GM12878 (cell line): ENCODE measurements at regions not wholly inside any gene's neighbourhood (a gene's known extent, or its start where the extent isn't known, plus 50 kb on each side); places are given as distances from the start of the nearest gene placed in this dataset.

Experiments
- ATAC-seq: fragments of 200-7000 bp; cut with Tn5 transposase; 3 replicates; pipeline ENCODE4 v1.9.1; 2020; ENCODE audit warnings: mild to moderate bottlenecking, moderate library complexity
- BruUV-seq: library from RNA; stranded (reverse); fragments of 400-500 nt; replicated peaks from 2 replicates; lab custom pipeline; 2021; lab: Mats Ljungman, UMichigan
- CTCF ChIA-PET: fragments of 300-600 bp; sonication (Branson Sonifier 250); formaldehyde crosslinking; extraction: SDS; loops from one replicate; lab custom pipeline; 2021; ENCODE audit warnings: inconsistent platforms; lab: Yijun Ruan, JAX
- POLR2A ChIA-PET: fragments of 350-600 bp; formaldehyde crosslinking; extraction: SDS; loops from one replicate; lab custom pipeline; 2021; ENCODE audit warnings: inconsistent platforms; lab: Charles Lee
- RAD21 ChIA-PET: fragments of 300-600 bp; sonication (Branson Sonifier 250); formaldehyde crosslinking; loops from one replicate; lab custom pipeline; 2023; ENCODE audit warnings: antibody characterized with exemption; ENCODE audit not compliant: unreplicated experiment; lab: Charles Lee
- SMC1A ChIA-PET: fragments of 300-600 bp; sonication (Branson Sonifier 250); formaldehyde crosslinking; loops from one replicate; lab custom pipeline; 2023; ENCODE audit not compliant: unreplicated experiment, uncharacterized antibody; lab: Charles Lee
- DNase-seq: peaks from one replicate; pipeline ENCODE4 v3.0.0-alpha.2; 2011; ENCODE audit warnings: low read depth, low spot score
- FAIRE-seq: peaks from 3 replicates; lab custom pipeline; 2011; peaks lifted over from hg19 to GRCh38; lab: Jason Lieb, UNC
- H2AFZ ChIP-seq: 2 replicates; pipeline ENCODE4 v1.6.0; 2011; ENCODE audit warnings: low read depth, low read length, control low read depth; ENCODE audit not compliant: control insufficient read depth
- H3K27ac ChIP-seq: 2 replicates; pipeline ENCODE4 v1.5.1; 2011; ENCODE audit warnings: control low read depth; ENCODE audit not compliant: control insufficient read depth, insufficient read depth
- H3K27me3 ChIP-seq, 2 experiments: replicated peaks in 1 of 2; 2 replicates each; pipeline versions ENCODE4 v1.6.0 to v1.6.1; 2011; ENCODE audit warnings: low read length in 1 of 2; ENCODE audit not compliant: control insufficient read depth in 2 of 2, insufficient read depth in 2 of 2
- H3K36me3 ChIP-seq, 2 experiments: 2 replicates each; pipeline ENCODE4 v1.5.1; 2011; ENCODE audit warnings: low read length in 1 of 2; ENCODE audit not compliant: control insufficient read depth in 2 of 2, insufficient read depth in 2 of 2
- H3K4me1 ChIP-seq: 2 replicates; pipeline ENCODE4 v1.6.1; 2011; ENCODE audit warnings: mild to moderate bottlenecking, low read length, moderate library complexity, mixed read lengths; ENCODE audit not compliant: control insufficient read depth, insufficient read depth
- H3K4me2 ChIP-seq: 2 replicates; pipeline ENCODE4 v1.6.0; 2011; ENCODE audit warnings: control low read depth; ENCODE audit not compliant: control insufficient read depth, insufficient read depth
- H3K4me3 ChIP-seq: fragments of 200-600 bp; sonication (generic); 2 replicates; pipeline ENCODE4 v1.5.1; 2016
- H3K79me2 ChIP-seq: 2 replicates; pipeline ENCODE4 v1.6.0; 2011; ENCODE audit warnings: low read length; ENCODE audit not compliant: control insufficient read depth, insufficient read depth
- H3K9ac ChIP-seq: 2 replicates; pipeline ENCODE4 v1.8.0; 2011; ENCODE audit warnings: low read length, control low read depth, mixed read lengths; ENCODE audit not compliant: control insufficient read depth, insufficient read depth
- H3K9me3 ChIP-seq: replicated peaks from 3 replicates; pipeline ENCODE4 v1.5.1; 2011; ENCODE audit warnings: mild to moderate bottlenecking, low read length; ENCODE audit not compliant: control insufficient read depth, insufficient read depth
- H4K20me1 ChIP-seq: 2 replicates; pipeline ENCODE4 v1.6.0; 2011; ENCODE audit not compliant: control insufficient read depth, insufficient read depth
- CEBPZ ChIP-seq: fragments of 150-350 bp; IDR thresholded peaks from 2 replicates; pipeline ENCODE4 v1.6.1; 2016; ENCODE audit warnings: low read depth, low read length
- EED ChIP-seq: sonication (generic); IDR thresholded peaks from 2 replicates; pipeline ENCODE4 v1.6.1; 2016; ENCODE audit warnings: antibody characterized with exemption, low read depth
- EGR1 ChIP-seq, 2 experiments: IDR thresholded peaks; 1 replicate in 1 of 2; 2 replicates in 1 of 2; pipeline ENCODE4 v1.6.1; 2011 to 2012; ENCODE audit warnings: low read depth in 2 of 2, low read length in 2 of 2, borderline replicate concordance in 1 of 2, mild to moderate bottlenecking in 1 of 2, moderate library complexity in 1 of 2
- ESRRA ChIP-seq: IDR thresholded peaks from 2 replicates; pipeline ENCODE4 v1.6.1; 2012; ENCODE audit warnings: mild to moderate bottlenecking, low read length, improper control_type of control experiment
- FOS ChIP-seq: IDR thresholded peaks from 3 replicates; pipeline ENCODE4 v1.6.1; 2011; ENCODE audit warnings: borderline replicate concordance; ENCODE audit not compliant: insufficient read length; ENCODE audit errors: extremely low read depth
- HDAC2 ChIP-seq: fragments of 200-600 bp; sonication (generic); IDR thresholded peaks from 2 replicates; pipeline ENCODE4 v1.6.1; 2017
- PML ChIP-seq: IDR thresholded peaks from 2 replicates; pipeline ENCODE4 v1.6.1; 2012; ENCODE audit warnings: low read length, inconsistent platforms
- RAD51 ChIP-seq: fragments of 450-650 bp; IDR thresholded peaks from 2 replicates; pipeline ENCODE4 v1.6.1; 2016; ENCODE audit warnings: moderate library complexity, mild to moderate bottlenecking, inconsistent platforms
- RBBP5 ChIP-seq: fragments of 200-600 bp; sonication (generic); conservative IDR thresholded peaks from 2 replicates; pipeline ENCODE4 v1.6.1; 2016
- ZNF207 ChIP-seq: fragments of 450-650 bp; IDR thresholded peaks from 2 replicates; pipeline ENCODE4 v1.6.1; 2014; ENCODE audit warnings: antibody characterized with exemption, mild to moderate bottlenecking, borderline replicate concordance
- ZNF24 ChIP-seq: fragments of 450-650 bp; IDR thresholded peaks from 2 replicates; pipeline ENCODE4 v1.6.1; 2017; ENCODE audit warnings: antibody characterized with exemption, mild to moderate bottlenecking
- WGBS: methylation state at CpG from one replicate; pipeline ENCODE4 v1.1.6; 2016; ENCODE audit warnings: low lambda C conversion rate; ENCODE audit not compliant: insufficient replicate concordance, insufficient coverage; ENCODE audit errors: missing lambda C conversion rate; 5-methylcytosine and 5-hydroxymethylcytosine counted together
- in situ Hi-C: fragments of 300-500 bp; cut with MboI; formaldehyde crosslinking; loops from 9 replicates; pipeline ENCODE4 v1.14.3; 2018; ENCODE audit warnings: mixed read lengths
- intact Hi-C: fragments of 100-400 bp; cut with micrococcal nuclease; formaldehyde crosslinking; loops from one replicate; pipeline ENCODE4 v1.14.2; 2022; ENCODE audit not compliant: unreplicated experiment
- TF ChIP-seq, protein P1 (sequence below): fragments of 450-650 bp; formaldehyde crosslinking; IDR thresholded peaks from 2 replicates; pipeline ENCODE4 v1.5.0; 2022; ENCODE audit warnings: mild to moderate bottlenecking, missing genetic modification characterization
- TF ChIP-seq, protein P2 (sequence below): fragments of 450-650 bp; IDR thresholded peaks from 2 replicates; pipeline ENCODE4 v1.6.1; 2017; ENCODE audit warnings: mild to moderate bottlenecking, moderate library complexity

DNA sequence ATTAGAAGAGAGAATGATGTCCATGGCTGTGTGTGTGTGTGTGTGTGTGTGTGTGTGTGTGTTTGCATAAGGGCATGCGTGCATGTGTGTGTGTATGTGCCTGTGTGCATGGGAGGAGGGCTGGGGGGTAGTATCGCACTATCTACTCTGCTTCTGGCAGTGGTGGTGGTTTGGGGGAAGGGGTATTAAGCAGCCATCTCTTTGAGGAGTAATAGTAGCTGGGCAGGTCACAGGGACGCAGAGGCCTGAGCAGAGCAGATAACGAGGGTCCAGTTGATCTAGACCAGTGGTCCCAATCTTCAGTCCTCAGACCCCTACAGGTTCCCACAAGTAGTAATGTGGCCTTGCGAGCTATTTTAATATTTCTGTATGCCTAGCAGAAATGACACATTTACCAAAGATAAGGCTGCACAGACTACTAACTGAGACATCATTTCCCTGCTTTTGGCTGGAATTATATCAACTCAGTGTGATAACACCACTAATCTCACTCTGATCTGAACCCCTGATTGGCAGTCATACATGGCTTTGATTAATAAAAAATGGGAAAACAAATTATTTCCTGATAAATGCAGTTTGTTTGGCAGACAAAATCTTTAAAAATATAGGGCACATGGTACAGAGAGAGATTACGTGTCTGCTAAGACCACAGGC, 354.3 kb downstream of the BUD13 start (continued):
- no peak for TF ChIP-seq ZNF24
- TF ChIP-seq PML, result no peak
- no peak for TF ChIP-seq ZNF207

DNA sequence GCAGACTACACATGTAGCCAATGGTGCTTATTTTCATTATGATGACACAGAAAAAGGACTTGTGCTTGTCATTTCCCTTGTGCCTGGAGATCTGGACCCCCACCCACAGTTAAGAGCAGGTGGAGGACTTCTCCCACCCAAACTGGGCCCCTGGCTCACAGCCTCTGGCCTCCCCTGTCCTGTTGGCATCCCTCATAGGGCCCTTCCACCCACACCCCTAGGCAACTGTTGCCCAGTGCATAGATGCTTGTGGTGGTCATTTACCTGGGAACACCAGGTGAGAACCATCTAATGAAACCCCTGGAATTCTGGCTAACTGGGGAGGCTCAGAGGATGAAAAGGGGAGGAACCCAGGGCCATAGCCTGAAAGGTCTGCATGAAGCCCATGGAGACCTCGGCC, 355.9 kb downstream of the BUD13 start:
- 0% methylated on average over 1 of the region's 1 CpG for WGBS
- SMC1A ChIA-PET, result no interaction called here
- Histone ChIP-seq H4K20me1 (no peaks in the 10 kb centered on the region), H3K4me1 (no peaks in the 10 kb centered on the region), H3K36me3 (no peaks in the 10 kb centered on the region), H3K4me2 (no peak overlapping the region), H3K9ac (no peak overlapping the region), H3K79me2 (no peaks in the 10 kb centered on the region), H3K4me3 (no peak overlapping the region), H3K27ac (no peak overlapping the region), H2AFZ (no peak overlapping the region), H3K9me3 (no peaks in the 10 kb centered on the region), H3K27me3 (peaks cover 3 to 4% of the 10 kb centered on the region in 2 experiments; a peak in 3 of 4 replicates)
- CTCF ChIA-PET, result no interaction called here
- DNase-seq (no peak), ATAC-seq (no peak), FAIRE-seq (no peak)
- RAD21 ChIA-PET, result no interaction called here
- POLR2A ChIA-PET, result no interaction called here
- BruUV-seq, result no TSS peak
- intact Hi-C loops (no loop called here), in situ Hi-C loops (no loop called here)
- TF ChIP-seq, protein P1, sequence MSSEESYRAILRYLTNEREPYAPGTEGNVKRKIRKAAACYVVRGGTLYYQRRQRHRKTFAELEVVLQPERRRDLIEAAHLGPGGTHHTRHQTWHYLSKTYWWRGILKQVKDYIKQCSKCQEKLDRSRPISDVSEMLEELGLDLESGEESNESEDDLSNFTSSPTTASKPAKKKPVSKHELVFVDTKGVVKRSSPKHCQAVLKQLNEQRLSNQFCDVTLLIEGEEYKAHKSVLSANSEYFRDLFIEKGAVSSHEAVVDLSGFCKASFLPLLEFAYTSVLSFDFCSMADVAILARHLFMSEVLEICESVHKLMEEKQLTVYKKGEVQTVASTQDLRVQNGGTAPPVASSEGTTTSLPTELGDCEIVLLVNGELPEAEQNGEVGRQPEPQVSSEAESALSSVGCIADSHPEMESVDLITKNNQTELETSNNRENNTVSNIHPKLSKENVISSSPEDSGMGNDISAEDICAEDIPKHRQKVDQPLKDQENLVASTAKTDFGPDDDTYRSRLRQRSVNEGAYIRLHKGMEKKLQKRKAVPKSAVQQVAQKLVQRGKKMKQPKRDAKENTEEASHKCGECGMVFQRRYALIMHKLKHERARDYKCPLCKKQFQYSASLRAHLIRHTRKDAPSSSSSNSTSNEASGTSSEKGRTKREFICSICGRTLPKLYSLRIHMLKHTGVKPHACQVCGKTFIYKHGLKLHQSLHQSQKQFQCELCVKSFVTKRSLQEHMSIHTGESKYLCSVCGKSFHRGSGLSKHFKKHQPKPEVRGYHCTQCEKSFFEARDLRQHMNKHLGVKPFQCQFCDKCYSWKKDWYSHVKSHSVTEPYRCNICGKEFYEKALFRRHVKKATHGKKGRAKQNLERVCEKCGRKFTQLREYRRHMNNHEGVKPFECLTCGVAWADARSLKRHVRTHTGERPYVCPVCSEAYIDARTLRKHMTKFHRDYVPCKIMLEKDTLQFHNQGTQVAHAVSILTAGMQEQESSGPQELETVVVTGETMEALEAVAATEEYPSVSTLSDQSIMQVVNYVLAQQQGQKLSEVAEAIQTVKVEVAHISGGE, result no peak
- no peak for TF ChIP-seq EGR1 (IDR thresholded peaks at IDR 0.05; ENCODE audit: borderline replicate concordance in 1 of 2, low read depth in 2 of 2, low read length in 2 of 2)
- no peak for TF ChIP-seq ESRRA
- TF ChIP-seq HDAC2, result no peak
- TF ChIP-seq CEBPZ, result no peak
- TF ChIP-seq EED, result no peak
- TF ChIP-seq, protein P2, sequence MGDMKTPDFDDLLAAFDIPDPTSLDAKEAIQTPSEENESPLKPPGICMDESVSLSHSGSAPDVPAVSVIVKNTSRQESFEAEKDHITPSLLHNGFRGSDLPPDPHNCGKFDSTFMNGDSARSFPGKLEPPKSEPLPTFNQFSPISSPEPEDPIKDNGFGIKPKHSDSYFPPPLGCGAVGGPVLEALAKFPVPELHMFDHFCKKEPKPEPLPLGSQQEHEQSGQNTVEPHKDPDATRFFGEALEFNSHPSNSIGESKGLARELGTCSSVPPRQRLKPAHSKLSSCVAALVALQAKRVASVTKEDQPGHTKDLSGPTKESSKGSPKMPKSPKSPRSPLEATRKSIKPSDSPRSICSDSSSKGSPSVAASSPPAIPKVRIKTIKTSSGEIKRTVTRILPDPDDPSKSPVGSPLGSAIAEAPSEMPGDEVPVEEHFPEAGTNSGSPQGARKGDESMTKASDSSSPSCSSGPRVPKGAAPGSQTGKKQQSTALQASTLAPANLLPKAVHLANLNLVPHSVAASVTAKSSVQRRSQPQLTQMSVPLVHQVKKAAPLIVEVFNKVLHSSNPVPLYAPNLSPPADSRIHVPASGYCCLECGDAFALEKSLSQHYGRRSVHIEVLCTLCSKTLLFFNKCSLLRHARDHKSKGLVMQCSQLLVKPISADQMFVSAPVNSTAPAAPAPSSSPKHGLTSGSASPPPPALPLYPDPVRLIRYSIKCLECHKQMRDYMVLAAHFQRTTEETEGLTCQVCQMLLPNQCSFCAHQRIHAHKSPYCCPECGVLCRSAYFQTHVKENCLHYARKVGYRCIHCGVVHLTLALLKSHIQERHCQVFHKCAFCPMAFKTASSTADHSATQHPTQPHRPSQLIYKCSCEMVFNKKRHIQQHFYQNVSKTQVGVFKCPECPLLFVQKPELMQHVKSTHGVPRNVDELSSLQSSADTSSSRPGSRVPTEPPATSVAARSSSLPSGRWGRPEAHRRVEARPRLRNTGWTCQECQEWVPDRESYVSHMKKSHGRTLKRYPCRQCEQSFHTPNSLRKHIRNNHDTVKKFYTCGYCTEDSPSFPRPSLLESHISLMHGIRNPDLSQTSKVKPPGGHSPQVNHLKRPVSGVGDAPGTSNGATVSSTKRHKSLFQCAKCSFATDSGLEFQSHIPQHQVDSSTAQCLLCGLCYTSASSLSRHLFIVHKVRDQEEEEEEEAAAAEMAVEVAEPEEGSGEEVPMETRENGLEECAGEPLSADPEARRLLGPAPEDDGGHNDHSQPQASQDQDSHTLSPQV, result no peak
- no peak for TF ChIP-seq RBBP5
- no peak for TF ChIP-seq FOS
- no peak for TF ChIP-seq RAD51
